Fibroblast of gingiva (primary cell): ENCODE measurements at regions not wholly inside any gene's neighbourhood (a gene's known extent, or its start where the extent isn't known, plus 50 kb on each side); places are given as distances from the start of the nearest gene placed in this dataset.
A peak's percentile ranks its signal among the peaks of the same experiment; 100 is the strongest.

Experiments used
- DNase-seq: peaks from one replicate; pipeline ENCODE4 v3.0.0-alpha.2; 2011; ENCODE audit warnings: low read depth

- no peak for DNase-seq
Measured at GRCh38 chr6:40937491-40937890, 101.5 kb downstream of the UNC5CL start.

DNA sequence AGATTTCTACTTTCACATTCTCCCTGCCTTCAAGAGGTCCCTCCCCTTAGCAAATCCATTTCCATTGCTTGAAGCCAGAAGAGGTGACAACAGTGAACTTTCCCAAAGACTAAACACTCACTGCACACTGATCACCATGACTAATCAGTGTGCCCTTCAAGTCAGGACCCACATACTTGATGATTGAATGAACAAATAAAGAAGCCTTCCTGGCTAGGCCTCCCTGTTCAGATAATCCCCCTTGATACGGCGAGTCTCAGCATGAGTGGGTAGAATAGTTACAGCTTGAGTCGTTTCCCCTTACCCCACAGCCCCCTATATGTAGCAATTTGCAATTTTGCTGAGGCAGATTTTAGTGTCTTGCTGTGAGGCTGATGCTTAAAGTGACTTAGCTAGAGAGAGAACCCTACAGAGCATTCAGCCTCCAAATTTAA is 102.2 kb downstream of the UNC5CL start:
- DNase-seq: no peak

GRCh38 chr6:40933864-40934263 is 105.2 kb downstream of the UNC5CL start:
- DNase-seq: no peak

- no peak for DNase-seq
Measured at GRCh38 chr6:40932953-40933352, 106.1 kb downstream of the UNC5CL start.

DNA sequence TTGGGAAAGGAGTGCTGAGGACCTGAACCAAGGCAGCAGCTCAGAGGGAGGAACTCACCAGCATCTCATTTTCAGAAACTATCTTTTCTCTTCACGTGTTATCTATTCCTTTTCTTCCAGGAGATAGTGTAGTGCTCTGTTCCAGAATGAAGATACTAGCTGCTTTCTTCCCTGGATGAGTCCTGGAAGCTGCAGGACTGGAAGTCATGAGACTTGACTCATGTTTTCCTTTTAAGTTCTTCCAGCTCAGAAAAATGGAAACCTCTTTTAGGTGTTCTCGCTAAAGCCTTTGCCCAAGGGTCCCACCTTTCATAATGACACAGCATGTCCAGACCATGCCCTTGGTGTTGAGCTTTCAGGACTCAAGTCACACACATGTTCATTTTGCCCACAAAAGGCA is 106.7 kb downstream of the UNC5CL start:
- no peak for DNase-seq

DNA sequence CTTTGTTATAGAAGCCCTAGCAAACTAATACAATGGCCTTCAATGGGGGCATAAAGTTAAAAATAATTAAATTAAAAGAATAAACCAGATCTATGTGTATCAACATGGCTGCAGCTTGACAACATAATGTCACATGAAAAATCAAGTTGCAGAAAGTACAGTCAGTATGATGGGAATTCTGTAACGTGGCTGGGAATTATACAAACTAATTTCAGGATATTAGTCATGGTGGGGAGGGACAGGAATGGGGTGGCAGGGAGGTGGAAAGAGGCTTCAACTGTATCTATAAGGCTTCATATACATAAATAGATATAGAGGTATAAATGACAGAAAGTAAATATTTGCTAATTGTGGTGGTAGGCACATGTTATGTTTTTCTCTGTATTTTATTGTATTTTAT is 107.1 kb downstream of the UNC5CL start:
- DNase-seq: no peak

DNA sequence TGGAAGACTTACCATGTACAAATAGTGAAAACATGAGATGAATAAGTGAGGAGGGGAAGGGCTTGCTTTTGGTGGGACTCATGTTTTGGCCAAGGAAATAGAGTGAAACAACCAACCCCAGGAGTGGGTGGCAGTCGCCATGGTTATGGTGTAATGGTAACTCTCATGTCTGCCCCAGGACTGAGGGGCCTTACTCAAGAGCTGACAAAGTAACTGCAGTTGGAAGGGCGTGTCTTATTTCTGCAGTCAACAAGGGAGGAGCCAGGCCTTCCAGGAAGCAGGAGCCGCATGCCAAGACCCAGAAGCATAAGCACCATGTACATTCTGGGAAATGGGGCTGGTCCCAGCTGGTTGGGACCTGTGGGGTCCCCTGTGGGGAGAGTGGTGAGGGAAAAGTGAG is 108.5 kb downstream of the UNC5CL start:
- DNase-seq: no peak

GRCh38 chr6:40930045-40930444 is 109.0 kb downstream of the UNC5CL start:
- DNase-seq: no peak

DNA sequence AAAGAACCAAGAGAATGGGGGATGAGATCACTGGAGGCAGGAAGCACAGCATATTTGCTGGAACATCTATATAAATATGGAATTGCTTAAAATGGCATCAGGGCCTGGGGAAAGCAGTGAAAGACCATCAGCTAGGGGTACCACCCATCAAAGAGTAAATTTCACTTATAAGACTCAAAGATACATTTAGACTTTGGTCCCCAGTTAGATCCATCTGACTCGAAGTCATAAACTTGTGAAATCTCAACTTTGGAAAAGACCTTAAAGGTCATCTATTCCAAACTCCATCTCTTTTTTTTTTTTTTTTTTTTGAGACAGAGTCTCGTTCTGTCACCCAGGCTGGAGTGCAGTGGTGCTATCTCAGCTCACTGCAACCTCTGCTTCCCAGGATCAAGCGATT is 109.8 kb downstream of the UNC5CL start:
- DNase-seq: no peak

- DNase-seq: no peak
Measured at GRCh38 chr6:40928763-40929162, 110.3 kb downstream of the UNC5CL start.

- no peak for DNase-seq
Measured at GRCh38 chr6:40928307-40928706, 110.7 kb downstream of the UNC5CL start.

- no peak for DNase-seq
Measured at GRCh38 chr6:40925341-40925740, 113.7 kb downstream of the UNC5CL start.

- DNase-seq: no peak
Measured at GRCh38 chr6:40924839-40925238, 114.2 kb downstream of the UNC5CL start.

DNA sequence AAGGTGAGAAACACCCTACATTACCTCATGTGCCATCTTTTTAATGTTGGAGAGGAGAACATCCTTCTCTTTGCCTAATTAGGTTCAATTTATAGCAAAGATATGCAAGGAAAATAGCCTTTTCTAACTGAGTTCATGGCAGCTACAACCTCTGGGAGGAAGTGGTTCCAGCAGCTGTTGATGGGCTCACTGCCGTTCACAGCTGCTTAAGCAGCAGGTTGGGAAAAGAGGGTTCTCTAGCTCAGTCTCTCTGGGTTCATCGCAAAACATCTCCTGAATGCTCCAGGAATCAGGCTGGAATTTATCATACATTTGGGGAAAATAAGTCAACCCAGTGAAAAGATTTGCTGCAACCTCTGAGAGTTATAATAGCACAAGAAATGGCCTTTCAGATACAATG is 115.1 kb downstream of the UNC5CL start:
- no peak for DNase-seq

GRCh38 chr6:40923326-40923725 is 115.7 kb downstream of the UNC5CL start:
- no peak for DNase-seq

DNA sequence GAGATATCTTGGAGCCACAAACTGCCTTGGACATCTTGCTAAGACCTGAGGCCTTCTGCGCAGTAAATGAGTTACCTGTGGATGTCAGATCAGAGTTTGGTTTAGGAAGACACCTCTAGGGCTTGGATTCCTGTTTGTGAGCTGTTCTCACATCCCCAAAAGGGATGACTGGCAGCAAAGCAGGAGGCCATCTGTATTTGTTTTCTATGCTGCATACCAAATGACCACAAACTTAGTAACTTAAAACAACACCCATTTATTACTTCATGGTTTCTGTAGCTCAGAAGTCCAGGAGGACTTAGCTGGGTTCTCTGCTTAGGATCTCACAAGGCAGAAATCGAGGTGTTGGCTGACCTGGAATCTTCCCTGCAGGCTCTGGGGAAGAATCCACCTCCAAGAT is 116.7 kb downstream of the UNC5CL start:
- peak; percentile 19 for DNase-seq

DNA sequence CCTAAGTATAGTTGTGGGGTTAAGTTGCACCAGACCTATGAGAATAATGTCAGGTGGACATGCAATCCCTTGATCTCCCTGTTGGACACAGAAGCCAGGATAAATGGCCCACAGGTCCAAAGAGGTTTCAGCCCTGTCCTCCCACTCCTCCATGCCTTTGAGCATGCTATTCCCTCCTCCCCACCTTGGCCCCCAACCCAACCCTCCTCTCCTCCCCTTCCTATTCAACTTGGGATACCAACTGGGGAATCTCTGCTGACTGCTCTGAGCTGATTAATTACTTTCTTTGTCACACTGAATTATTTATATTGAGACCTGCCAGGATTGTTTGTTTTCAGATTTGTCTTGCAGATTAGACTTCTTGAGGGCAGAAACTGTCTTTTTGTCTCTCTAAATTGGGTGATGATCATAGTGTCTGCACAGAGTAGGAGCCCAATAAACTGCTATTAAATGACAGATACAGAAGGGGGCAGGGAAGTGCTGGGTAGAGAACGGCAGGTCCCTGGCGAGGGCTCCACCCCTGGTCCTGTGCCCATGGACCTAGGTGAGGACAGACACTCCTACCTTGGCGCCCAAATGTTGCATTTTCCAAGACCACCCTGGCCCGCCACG is 120.9 kb downstream of the UNC5CL start:
- DNase-seq: no peak

DNA sequence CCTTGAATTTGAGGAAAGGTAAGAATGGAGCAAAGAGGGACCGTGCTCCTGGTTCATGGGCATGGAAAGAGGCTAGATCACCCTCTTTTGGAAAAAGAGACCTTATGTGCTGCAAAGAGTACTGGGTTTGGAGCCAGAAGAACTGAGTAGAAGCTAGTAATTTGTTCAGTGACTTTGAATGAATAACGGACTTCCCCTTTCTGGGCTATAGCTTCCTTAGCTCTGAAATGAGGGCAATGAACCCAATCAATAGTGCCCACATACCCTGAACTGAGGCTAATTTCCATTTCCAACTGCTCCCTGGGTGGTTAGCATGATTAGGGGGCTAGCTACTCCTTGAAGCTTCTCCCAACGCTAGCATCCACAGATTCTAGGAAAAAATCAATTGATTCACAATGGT is 121.4 kb downstream of the UNC5CL start:
- DNase-seq: no peak

DNA sequence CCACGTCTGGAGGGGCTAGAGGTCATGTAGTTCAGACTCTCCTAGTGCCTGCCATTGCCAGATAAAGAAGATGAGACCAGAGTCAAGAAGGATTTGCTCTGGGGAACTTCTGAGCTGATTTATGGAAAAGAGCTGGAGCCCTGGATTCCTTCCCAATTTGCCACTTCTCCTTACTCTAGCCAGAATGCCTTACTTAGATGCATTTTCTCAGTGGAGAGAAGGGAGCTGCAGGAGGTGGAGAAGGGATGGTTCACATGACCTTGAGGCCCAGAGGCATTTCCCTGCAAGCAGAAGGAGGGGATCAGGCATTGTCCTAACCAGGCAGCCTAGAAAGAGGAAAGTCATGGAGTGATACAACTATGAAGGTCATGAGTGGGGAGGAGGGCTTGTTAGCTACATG is 122.2 kb downstream of the UNC5CL start:
- no peak for DNase-seq

DNA sequence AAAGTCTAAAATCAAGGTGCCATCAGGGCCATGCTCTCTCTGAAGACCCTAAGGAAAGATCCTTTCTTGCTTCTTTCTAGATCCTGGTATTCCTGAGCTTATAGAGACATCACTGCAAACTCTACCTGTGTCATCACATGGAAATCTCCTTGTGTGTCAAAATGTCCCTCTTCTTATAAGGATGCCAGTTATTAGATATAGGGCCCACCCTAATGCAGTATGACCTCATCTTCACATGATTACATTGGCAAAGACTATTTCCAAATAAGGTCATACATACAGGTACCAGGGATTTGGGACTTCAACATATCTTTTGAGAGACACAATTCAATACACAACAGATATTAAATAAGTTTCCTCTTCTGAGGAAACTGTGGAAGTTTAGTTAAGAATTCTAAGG is 123.9 kb downstream of the UNC5CL start:
- DNase-seq: no peak

GRCh38 chr6:40914005-40914404 is 125.0 kb downstream of the UNC5CL start:
- no peak for DNase-seq

GRCh38 chr6:40912158-40912946 is 126.7 kb downstream of the UNC5CL start:
- DNase-seq: peak; percentile 6

- no peak for DNase-seq
Measured at GRCh38 chr6:40910260-40910893, 128.6 kb downstream of the UNC5CL start.
